GM21723 (cell line): ENCODE measurements at regions not wholly inside any gene's neighbourhood (a gene's known extent, or its start where the extent isn't known, plus 50 kb on each side); places are given as distances from the start of the nearest gene placed in this dataset.

Experiments
- ATAC-seq: cut with Tn5 transposase; IDR thresholded peaks from one replicate; pipeline ENCODE4 v1.9.1; 2021; ENCODE audit warnings: mild to moderate bottlenecking, moderate library complexity; ENCODE audit not compliant: unreplicated experiment

- ATAC-seq = no peak
Observed at GRCh38 chr5:67361932-67362729, 165.5 kb upstream of the CD180 start.

GRCh38 chr5:67360047-67360446 is 163.4 kb upstream of the CD180 start:
- no peak for ATAC-seq

DNA sequence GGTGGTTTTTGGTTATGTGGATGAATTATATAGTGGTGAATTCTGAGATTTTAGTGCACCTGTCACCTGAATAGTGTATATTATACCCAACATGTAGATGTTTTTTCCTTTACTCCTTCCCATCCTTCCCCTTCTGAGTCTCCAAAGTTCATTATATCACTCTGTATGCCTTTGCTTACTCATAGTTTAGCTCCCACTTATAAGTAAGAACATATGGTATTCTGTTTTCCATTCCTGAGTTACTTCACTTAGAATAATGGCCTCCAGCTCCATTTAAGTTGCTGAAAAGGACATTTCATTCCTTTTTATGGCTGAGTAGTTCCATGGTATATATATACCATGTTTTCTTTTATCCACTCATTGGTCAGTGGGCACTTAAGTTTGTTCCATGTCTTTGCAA is 161.6 kb upstream of the CD180 start:
- no peak for ATAC-seq

DNA sequence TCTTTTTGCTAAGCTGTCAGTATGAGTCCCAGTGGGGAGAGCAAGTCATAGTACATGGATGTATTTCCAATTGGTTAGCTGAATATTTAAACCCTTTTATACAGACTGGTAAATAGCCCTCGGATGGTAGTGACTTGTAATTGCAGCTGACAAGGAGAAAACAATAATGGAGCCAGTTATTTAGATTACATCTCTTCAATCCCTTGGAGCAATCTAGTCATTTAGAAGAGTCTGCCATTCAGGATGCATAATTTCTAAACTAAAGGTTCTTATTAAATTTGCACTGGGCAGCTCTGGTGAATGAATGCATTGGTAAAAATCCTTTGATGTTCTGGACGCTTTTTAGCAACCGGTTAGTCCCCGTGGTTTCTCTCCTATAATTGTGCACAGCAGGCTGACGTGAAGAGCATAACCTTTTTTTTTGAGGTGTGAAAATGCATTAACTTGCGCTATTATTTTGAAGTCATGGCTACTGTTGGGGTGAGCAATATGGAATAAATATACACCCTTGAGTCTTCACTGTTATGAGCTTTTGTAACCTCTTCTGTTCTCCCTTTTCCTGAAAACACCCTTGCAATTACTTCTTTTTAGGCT is 158.6 kb upstream of the CD180 start:
- ATAC-seq = no peak

GRCh38 chr5:67353500-67354450 is 157.2 kb upstream of the CD180 start:
- ATAC-seq = no peak

- no peak for ATAC-seq
Observed at GRCh38 chr5:67350618-67351201, 154.1 kb upstream of the CD180 start.

- ATAC-seq = no peak
Observed at GRCh38 chr5:67350185-67350584, 153.6 kb upstream of the CD180 start.

DNA sequence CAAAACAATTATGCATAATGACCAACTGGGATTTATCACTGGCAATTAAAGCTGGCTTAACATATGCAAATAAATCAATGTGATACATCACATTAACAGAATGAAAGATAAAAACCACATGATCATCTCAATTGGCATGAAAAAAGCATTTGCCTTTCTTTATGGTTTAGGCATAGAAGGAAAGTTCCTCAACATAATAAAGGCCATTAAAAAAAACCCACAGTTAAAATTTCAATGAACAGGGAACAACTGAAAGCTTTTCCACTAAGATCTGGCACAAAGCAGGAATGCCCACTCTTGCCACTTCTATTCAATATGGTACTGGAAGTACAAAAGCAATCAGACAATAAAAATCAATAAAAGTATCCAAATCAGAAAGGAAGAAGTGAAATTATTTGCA is 151.2 kb upstream of the CD180 start:
- ATAC-seq = no peak

DNA sequence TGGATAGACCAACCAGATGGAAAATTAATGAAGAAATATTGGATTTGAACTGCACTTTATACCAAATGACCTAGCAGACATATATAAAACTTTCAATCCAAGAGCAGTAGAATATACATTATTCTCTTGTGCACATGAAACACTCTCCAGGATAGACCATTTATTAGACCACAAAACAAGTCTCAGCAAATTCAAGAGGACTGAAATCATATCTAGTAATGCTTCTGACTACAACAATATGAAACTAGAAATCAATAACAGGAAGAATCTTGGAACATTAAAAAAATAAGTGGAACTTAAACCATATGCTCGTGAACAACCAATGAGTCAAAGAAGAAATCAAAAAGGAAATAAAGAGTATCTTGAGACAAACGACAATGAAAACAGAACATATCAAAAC is 150.0 kb upstream of the CD180 start:
- ATAC-seq = no peak

GRCh38 chr5:67344870-67345269 is 148.3 kb upstream of the CD180 start:
- no peak for ATAC-seq

GRCh38 chr5:67343835-67344234 is 147.2 kb upstream of the CD180 start:
- no peak for ATAC-seq

DNA sequence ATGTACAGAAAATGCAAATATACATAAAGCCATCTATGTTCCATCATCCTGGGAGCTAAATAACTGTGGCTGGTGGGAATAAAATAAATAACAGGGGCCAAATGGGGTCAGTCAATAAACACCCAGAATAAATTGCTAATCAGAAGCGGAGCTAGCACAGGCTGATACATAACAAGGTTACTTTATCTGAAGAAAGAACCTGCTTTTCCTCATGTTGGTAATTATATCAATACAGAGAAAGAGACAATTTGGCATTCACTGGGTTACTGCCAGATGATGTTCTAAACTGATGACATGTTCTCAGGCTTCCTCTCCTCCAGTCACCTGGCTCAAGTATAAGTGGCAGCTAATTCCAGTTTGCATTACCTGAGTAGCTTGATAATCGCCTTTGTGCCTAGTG is 144.9 kb upstream of the CD180 start:
- ATAC-seq = no peak

- no peak for ATAC-seq
Observed at GRCh38 chr5:67339219-67339767, 142.7 kb upstream of the CD180 start.

DNA sequence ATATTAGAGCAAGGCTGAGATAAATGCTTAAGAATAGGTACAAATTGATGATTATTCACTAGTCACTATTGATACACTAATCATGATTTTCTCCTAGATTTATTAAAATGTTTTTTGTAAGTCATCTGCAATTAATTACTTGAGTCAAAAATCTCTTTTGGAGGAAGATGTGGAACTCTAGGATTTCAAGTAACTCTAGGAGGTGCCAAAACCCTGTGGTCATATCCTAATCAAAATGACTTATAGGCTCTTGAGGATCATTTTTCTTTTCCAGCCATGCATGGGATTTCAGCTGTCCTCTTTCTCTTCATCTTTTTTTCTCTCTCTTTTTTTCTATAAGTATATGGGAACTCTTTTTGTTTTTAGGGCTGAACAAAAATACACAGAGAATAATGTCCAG is 141.8 kb upstream of the CD180 start:
- no peak for ATAC-seq

DNA sequence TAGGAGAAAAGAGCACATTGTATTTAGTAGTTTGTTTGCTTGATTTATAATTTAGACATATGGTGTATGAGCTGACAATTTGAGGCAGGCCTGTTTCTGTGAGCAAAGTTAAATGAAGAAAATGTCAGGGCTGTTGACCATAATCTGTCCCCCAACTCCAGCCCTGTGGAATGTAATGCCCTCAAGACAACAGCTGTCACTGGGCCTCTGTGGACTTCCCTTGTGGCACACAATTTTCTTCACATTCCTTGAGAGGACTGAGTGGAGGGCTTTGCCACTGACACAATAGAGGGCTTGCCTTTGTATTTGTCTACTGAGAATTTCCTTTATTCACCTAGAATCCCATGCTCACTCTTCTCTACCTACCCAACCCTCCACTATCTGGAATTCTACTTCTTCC is 141.2 kb upstream of the CD180 start:
- no peak for ATAC-seq

GRCh38 chr5:67335426-67335825 is 138.8 kb upstream of the CD180 start:
- ATAC-seq = no peak

DNA sequence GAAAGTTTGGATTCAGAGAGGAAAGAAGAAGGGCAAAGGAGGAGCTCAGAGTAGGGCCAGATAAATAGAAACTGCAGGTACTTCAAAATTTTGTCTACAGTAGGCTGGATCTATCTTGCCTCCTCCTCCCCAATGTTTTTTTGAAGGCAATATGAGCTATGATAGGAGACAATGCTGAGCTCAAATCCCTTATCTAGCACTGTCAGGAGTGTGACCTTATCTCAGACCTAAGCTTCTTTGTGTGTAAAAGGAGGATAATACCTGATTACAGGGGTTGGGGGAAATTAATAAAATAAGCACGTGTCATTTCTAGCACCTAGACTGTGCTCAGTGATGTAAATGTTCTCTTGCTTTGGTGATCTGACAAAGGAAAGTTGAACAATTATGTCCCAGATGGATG is 137.8 kb upstream of the CD180 start:
- ATAC-seq = no peak

GRCh38 chr5:67333171-67333570 is 136.6 kb upstream of the CD180 start:
- ATAC-seq = no peak

GRCh38 chr5:67331296-67331925 is 134.8 kb upstream of the CD180 start:
- ATAC-seq = no peak

- ATAC-seq = no peak
Observed at GRCh38 chr5:67319935-67320725, 123.5 kb upstream of the CD180 start.
